Activated T-helper 17 cell treated with anti-CD3 and anti-CD28 coated beads, Interleukin-2, amount 50 U/mL, for 72 hours (primary cell): ENCODE measurements at regions not wholly inside any gene's neighbourhood (a gene's known extent, or its start where the extent isn't known, plus 50 kb on each side); places are given as distances from the start of the nearest gene placed in this dataset.

Experiments used
- ATAC-seq: fragments of 150-1000 bp; cut with Tn5 transposase; replicated peaks from 2 replicates; pipeline ENCODE4 v1.10.0; 2021; ENCODE audit warnings: mild to moderate bottlenecking, moderate library complexity
- H3K27ac Mint-ChIP-seq: one replicate; pipeline ENCODE4 v1.8.0; 2022; ENCODE audit warnings: mixed read lengths
- H3K27me3 Mint-ChIP-seq: one replicate; pipeline ENCODE4 v1.8.0; 2022; ENCODE audit warnings: mixed read lengths
- H3K36me3 Mint-ChIP-seq: one replicate; pipeline ENCODE4 v1.8.0; 2022; ENCODE audit warnings: low read depth, mild to moderate bottlenecking, mixed read lengths
- H3K4me1 Mint-ChIP-seq: one replicate; pipeline ENCODE4 v1.8.0; 2022; ENCODE audit warnings: mixed read lengths
- H3K4me3 Mint-ChIP-seq: one replicate; pipeline ENCODE4 v1.8.0; 2022; ENCODE audit warnings: mild to moderate bottlenecking, mixed read lengths
- H3K9me3 Mint-ChIP-seq: one replicate; pipeline ENCODE4 v1.8.0; 2022; ENCODE audit warnings: mixed read lengths

GRCh38 chr2:175525975-175526374 lies 344.5 kb upstream of the ATP5MC3 start:
- Mint-ChIP-seq H3K27ac (no peak overlapping the region), H3K9me3 (no peaks in the 10 kb centered on the region), H3K4me1 (no peaks in the 10 kb centered on the region), H3K27me3 (no peaks in the 10 kb centered on the region), H3K4me3 (no peak overlapping the region), H3K36me3 (no peaks in the 10 kb centered on the region)
- ATAC-seq = no peak

- Mint-ChIP-seq H3K4me1 (no peaks in the 10 kb centered on the region), H3K27me3 (no peaks in the 10 kb centered on the region), H3K36me3 (no peaks in the 10 kb centered on the region), H3K27ac (no peak overlapping the region), H3K4me3 (no peak overlapping the region), H3K9me3 (no peaks in the 10 kb centered on the region)
- ATAC-seq = no peak
Observed at GRCh38 chr2:175523001-175523400, 341.5 kb upstream of the ATP5MC3 start.

- H3K27me3 Mint-ChIP-seq = no peaks in the 10 kb centered on the region
- H3K27ac Mint-ChIP-seq = no peak overlapping the region
- H3K9me3 Mint-ChIP-seq = peaks cover 3% of the 10 kb centered on the region
- ATAC-seq = no peak
- H3K36me3 Mint-ChIP-seq = no peaks in the 10 kb centered on the region
- no peak overlapping the region for H3K4me3 Mint-ChIP-seq
- H3K4me1 Mint-ChIP-seq = no peaks in the 10 kb centered on the region
Observed at GRCh38 chr2:175518206-175518605, 336.7 kb upstream of the ATP5MC3 start.

GRCh38 chr2:175516555-175516954 lies 335.0 kb upstream of the ATP5MC3 start:
- ATAC-seq = no peak
- H3K36me3 Mint-ChIP-seq = no peaks in the 10 kb centered on the region
- H3K27me3 Mint-ChIP-seq = no peaks in the 10 kb centered on the region
- H3K9me3 Mint-ChIP-seq = peaks cover 6% of the 10 kb centered on the region
- no peak overlapping the region for H3K27ac Mint-ChIP-seq
- no peak overlapping the region for H3K4me3 Mint-ChIP-seq
- no peaks in the 10 kb centered on the region for H3K4me1 Mint-ChIP-seq

- H3K4me1 Mint-ChIP-seq = no peaks in the 10 kb centered on the region
- no peaks in the 10 kb centered on the region for H3K36me3 Mint-ChIP-seq
- no peak overlapping the region for H3K27ac Mint-ChIP-seq
- H3K27me3 Mint-ChIP-seq = peaks cover 5% of the 10 kb centered on the region
- ATAC-seq = no peak
- no peak overlapping the region for H3K4me3 Mint-ChIP-seq
- H3K9me3 Mint-ChIP-seq = peaks cover 20% of the 10 kb centered on the region
Observed at GRCh38 chr2:175500255-175500654, 318.7 kb upstream of the ATP5MC3 start.

GRCh38 chr2:175490360-175490791 lies 308.9 kb upstream of the ATP5MC3 start:
- Mint-ChIP-seq H3K4me1 (no peaks in the 10 kb centered on the region), H3K4me3 (no peak overlapping the region), H3K27me3 (no peaks in the 10 kb centered on the region), H3K27ac (no peak overlapping the region), H3K9me3 (no peaks in the 10 kb centered on the region), H3K36me3 (no peaks in the 10 kb centered on the region)
- ATAC-seq = no peak

DNA sequence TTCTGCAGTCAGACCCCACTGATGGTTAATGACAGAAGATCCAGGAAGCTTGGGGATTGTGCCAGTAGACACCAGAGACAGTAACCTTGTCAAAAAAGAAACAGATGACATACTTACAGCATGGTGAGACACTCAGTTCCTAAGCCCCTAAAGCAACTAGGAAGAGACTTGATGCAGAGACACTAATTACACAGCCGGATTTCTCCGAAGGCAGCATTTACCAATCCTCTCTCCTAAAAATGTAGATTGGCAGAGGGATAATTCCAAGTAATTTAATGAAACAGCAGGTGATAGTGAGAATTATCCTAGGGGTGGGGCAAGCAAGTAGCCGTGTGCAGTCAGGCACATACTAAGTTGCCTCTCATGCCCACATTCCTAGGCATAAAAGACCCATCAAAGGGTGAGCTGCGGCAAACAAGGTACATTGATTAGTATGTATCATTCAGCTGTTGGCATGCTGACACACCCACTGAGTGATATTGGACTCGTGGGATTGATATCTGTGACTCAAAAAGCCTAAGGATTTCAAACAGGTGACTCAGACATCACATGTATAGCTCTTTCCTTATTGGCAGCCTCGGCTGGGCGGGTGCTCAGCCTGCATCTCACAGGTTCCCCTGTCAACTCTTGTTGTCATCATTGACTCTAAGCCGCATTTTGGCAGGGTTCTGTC lies 296.7 kb upstream of the ATP5MC3 start:
- no peaks in the 10 kb centered on the region for H3K4me1 Mint-ChIP-seq
- H3K9me3 Mint-ChIP-seq = peaks cover 5% of the 10 kb centered on the region
- H3K27ac Mint-ChIP-seq = no peak overlapping the region
- no peaks in the 10 kb centered on the region for H3K36me3 Mint-ChIP-seq
- H3K27me3 Mint-ChIP-seq = no peaks in the 10 kb centered on the region
- H3K4me3 Mint-ChIP-seq = no peak overlapping the region
- ATAC-seq = no peak

DNA sequence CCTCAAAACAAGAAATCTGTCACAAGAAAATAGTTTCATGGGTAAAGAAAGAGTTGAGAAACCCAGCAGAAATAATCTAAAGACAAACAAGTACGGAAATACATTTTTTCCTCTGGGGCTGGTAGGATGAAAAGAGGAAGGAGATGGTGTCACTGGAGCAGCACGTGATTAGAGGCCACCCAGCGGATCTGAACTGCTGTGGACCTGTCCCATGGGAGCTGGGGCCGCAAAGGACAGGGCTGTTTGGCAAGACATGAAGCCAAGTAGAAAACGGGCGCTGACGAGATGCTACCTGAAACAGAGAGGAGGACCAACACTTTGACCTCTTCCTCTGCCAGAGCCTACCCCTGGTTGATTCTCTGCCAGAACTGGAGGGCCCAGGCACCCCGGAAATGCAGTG lies 295.4 kb upstream of the ATP5MC3 start:
- ATAC-seq = no peak
- H3K4me1 Mint-ChIP-seq = no peaks in the 10 kb centered on the region
- no peak overlapping the region for H3K4me3 Mint-ChIP-seq
- H3K27ac Mint-ChIP-seq = no peak overlapping the region
- H3K9me3 Mint-ChIP-seq = peaks cover 5% of the 10 kb centered on the region
- H3K36me3 Mint-ChIP-seq = no peaks in the 10 kb centered on the region
- H3K27me3 Mint-ChIP-seq = peaks cover 3% of the 10 kb centered on the region

DNA sequence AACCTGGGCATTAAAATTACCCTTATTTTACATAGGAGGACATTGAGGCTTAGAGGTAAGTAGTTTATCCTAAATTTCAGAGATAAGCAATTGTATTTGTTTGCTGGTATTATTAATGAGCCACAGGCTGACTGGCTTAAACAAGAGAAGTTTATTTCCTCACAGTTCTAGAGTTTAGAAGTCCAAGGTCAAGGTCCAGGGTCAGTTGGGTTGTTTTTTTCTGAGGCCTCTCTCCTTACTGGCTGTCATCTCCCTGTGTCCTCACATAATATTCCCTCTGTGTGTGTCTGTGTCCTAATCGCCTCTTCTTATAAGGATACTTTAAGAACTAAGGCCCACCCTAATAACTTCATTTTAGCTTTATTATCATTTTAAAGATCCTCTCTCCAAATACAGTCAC lies 294.9 kb upstream of the ATP5MC3 start:
- no peaks in the 10 kb centered on the region for H3K36me3 Mint-ChIP-seq
- peaks cover 3% of the 10 kb centered on the region for H3K27me3 Mint-ChIP-seq
- ATAC-seq = no peak
- H3K4me3 Mint-ChIP-seq = no peak overlapping the region
- peaks cover 5% of the 10 kb centered on the region for H3K9me3 Mint-ChIP-seq
- no peaks in the 10 kb centered on the region for H3K4me1 Mint-ChIP-seq
- no peak overlapping the region for H3K27ac Mint-ChIP-seq

DNA sequence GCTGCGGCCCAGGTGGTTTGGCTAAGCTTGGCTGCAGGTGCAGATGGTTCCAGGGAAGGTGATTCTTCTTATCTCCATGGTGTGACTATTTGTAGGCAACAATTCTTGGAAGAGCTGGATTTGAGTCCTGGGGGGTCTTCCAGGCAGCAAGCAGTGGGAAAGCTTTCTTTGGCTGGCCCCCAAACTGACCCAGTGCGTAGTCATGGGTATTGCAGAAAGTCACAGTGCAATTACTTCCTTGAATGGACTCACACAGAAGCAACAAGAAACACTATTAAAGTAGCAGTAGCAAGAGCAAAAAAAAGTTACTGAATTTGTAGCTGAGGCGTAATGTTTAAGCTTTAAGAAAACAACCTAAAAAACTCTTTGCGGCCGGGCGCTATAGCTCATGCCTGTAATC lies 293.6 kb upstream of the ATP5MC3 start:
- Mint-ChIP-seq H3K36me3 (no peaks in the 10 kb centered on the region), H3K9me3 (peaks cover 5% of the 10 kb centered on the region)
- ATAC-seq = no peak

GRCh38 chr2:175468431-175469098 lies 287.1 kb upstream of the ATP5MC3 start:
- no peak for ATAC-seq
- H3K27me3 Mint-ChIP-seq = peaks cover 3% of the 10 kb centered on the region
- no peaks in the 10 kb centered on the region for H3K36me3 Mint-ChIP-seq
- no peak overlapping the region for H3K27ac Mint-ChIP-seq
- H3K9me3 Mint-ChIP-seq = no peaks in the 10 kb centered on the region
- H3K4me1 Mint-ChIP-seq = no peaks in the 10 kb centered on the region
- no peak overlapping the region for H3K4me3 Mint-ChIP-seq

More for the DNA sequence above, 293.6 kb upstream of the ATP5MC3 start:
- H3K4me1 Mint-ChIP-seq = no peaks in the 10 kb centered on the region
- H3K27me3 Mint-ChIP-seq = peaks cover 3% of the 10 kb centered on the region
- H3K27ac Mint-ChIP-seq = no peak overlapping the region
- no peak overlapping the region for H3K4me3 Mint-ChIP-seq

- H3K36me3 Mint-ChIP-seq = no peaks in the 10 kb centered on the region
- no peak overlapping the region for H3K4me3 Mint-ChIP-seq
- H3K27me3 Mint-ChIP-seq = no peaks in the 10 kb centered on the region
- no peak overlapping the region for H3K27ac Mint-ChIP-seq
- peaks cover 8% of the 10 kb centered on the region for H3K9me3 Mint-ChIP-seq
- no peak for ATAC-seq
- H3K4me1 Mint-ChIP-seq = no peaks in the 10 kb centered on the region
Observed at GRCh38 chr2:175465101-175465500, 283.6 kb upstream of the ATP5MC3 start.

- no peak overlapping the region for H3K4me3 Mint-ChIP-seq
- H3K27me3 Mint-ChIP-seq = no peaks in the 10 kb centered on the region
- H3K9me3 Mint-ChIP-seq = peaks cover 8% of the 10 kb centered on the region
- H3K36me3 Mint-ChIP-seq = no peaks in the 10 kb centered on the region
- H3K4me1 Mint-ChIP-seq = no peaks in the 10 kb centered on the region
- ATAC-seq = no peak
- no peak overlapping the region for H3K27ac Mint-ChIP-seq
Observed at GRCh38 chr2:175464311-175464670, 282.8 kb upstream of the ATP5MC3 start.

GRCh38 chr2:175463589-175464310 lies 282.2 kb upstream of the ATP5MC3 start:
- H3K4me1 Mint-ChIP-seq = no peaks in the 10 kb centered on the region
- H3K27ac Mint-ChIP-seq = no peak overlapping the region
- ATAC-seq = no peak
- no peak overlapping the region for H3K4me3 Mint-ChIP-seq
- H3K9me3 Mint-ChIP-seq = peaks cover 8% of the 10 kb centered on the region
- H3K36me3 Mint-ChIP-seq = no peaks in the 10 kb centered on the region
- H3K27me3 Mint-ChIP-seq = no peaks in the 10 kb centered on the region

DNA sequence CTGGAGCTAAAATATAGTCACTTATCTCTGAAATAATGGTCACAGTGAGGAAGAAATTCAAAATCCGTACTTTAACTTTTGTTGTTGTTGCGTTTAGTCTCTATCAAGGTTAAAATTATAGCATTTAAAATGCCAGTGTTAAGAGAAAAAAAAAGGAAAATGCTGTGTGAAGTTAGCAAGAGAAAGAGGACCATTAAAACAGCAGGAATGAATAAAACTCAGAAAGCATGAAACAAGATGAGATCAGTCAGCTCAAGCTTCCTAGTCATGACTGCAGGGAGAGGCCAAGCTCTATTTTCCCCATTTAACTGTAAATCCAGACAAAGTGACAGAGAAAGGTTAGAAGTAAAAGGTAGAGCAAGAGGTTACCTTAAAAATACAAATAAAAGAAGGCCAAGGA lies 281.7 kb upstream of the ATP5MC3 start:
- H3K4me1 Mint-ChIP-seq = no peaks in the 10 kb centered on the region

More for the DNA sequence above, 281.7 kb upstream of the ATP5MC3 start:
- no peak for ATAC-seq
- peaks cover 8% of the 10 kb centered on the region for H3K9me3 Mint-ChIP-seq
- no peaks in the 10 kb centered on the region for H3K27me3 Mint-ChIP-seq
- H3K4me3 Mint-ChIP-seq = no peak overlapping the region
- H3K27ac Mint-ChIP-seq = no peak overlapping the region
- no peaks in the 10 kb centered on the region for H3K36me3 Mint-ChIP-seq
